Parathyroid adenoma (tissue), 2 donors: ENCODE measurements at regions not wholly inside any gene's neighbourhood (a gene's known extent, or its start where the extent isn't known, plus 50 kb on each side); places are given as distances from the start of the nearest gene placed in this dataset.
"Not testable (repeated sequence)": the region's sequence is repeated elsewhere in the genome, so short reads cannot be mapped to it uniquely, and the experiment has no call there.

Experiments
- H2AFZ ChIP-seq: fragments of 300-600 bp; sonication (generic); one replicate; pipeline ENCODE4 v1.7.0; 2017; ENCODE audit warnings: antibody characterized with exemption, mild to moderate bottlenecking
- H3K27ac ChIP-seq: fragments of 300-600 bp; sonication (generic); one replicate; pipeline ENCODE4 v1.7.0; 2017
- H3K27me3 ChIP-seq: fragments of 300-600 bp; sonication (generic); one replicate; pipeline ENCODE4 v1.7.0; 2017; ENCODE audit warnings: low read length; ENCODE audit not compliant: control insufficient read depth, insufficient read depth
- H3K36me3 ChIP-seq: fragments of 300-600 bp; sonication (generic); one replicate; pipeline ENCODE4 v1.7.0; 2017; ENCODE audit warnings: low read length; ENCODE audit not compliant: control insufficient read depth, insufficient read depth
- H3K4me1 ChIP-seq: fragments of 300-600 bp; sonication (generic); one replicate; pipeline ENCODE4 v1.7.0; 2017; ENCODE audit warnings: control low read depth
- H3K4me2 ChIP-seq: fragments of 300-600 bp; sonication (generic); one replicate; pipeline ENCODE4 v1.7.0; 2017; ENCODE audit warnings: low read length
- H3K4me3 ChIP-seq: fragments of 300-600 bp; sonication (generic); one replicate; pipeline ENCODE4 v1.7.0; 2017; ENCODE audit warnings: low read depth, low read length
- H3K79me2 ChIP-seq: fragments of 300-600 bp; sonication (generic); one replicate; pipeline ENCODE4 v1.7.0; 2017; ENCODE audit warnings: control low read depth
- H3K9ac ChIP-seq: fragments of 300-600 bp; sonication (generic); one replicate; pipeline ENCODE4 v1.7.0; 2017; ENCODE audit warnings: mild to moderate bottlenecking
- H3K9me3 ChIP-seq: fragments of 300-600 bp; sonication (generic); one replicate; pipeline ENCODE4 v1.7.0; 2017; ENCODE audit warnings: low read length; ENCODE audit not compliant: control insufficient read depth
- CTCF ChIP-seq: fragments of 300-600 bp; sonication (generic); IDR thresholded peaks from one replicate; pipeline ENCODE4 v1.7.0; 2017; ENCODE audit warnings: antibody characterized with exemption, mild to moderate bottlenecking
- donor health status: primary hyperparathyroidism.

GRCh38 chr6:120764312-120764711 lies 570.0 kb downstream of the TBC1D32 start:
- H3K4me3 ChIP-seq: no peak overlapping the region
- H3K4me2 ChIP-seq: no peak overlapping the region
- H2AFZ ChIP-seq: no peak overlapping the region
- no peaks in the 10 kb centered on the region for H3K27me3 ChIP-seq
- no peak overlapping the region for H3K27ac ChIP-seq
- no peaks in the 10 kb centered on the region for H3K9me3 ChIP-seq
- no peaks in the 10 kb centered on the region for H3K4me1 ChIP-seq
- H3K9ac ChIP-seq: no peak overlapping the region
- H3K36me3 ChIP-seq: no peaks in the 10 kb centered on the region
- H3K79me2 ChIP-seq: no peaks in the 10 kb centered on the region
- TF ChIP-seq CTCF: no peak

- Histone ChIP-seq H3K36me3 (no peaks in the 10 kb centered on the region), H3K4me1 (no peaks in the 10 kb centered on the region), H2AFZ (no peak overlapping the region), H3K4me2 (no peak overlapping the region), H3K4me3 (no peak overlapping the region), H3K79me2 (no peaks in the 10 kb centered on the region), H3K27me3 (no peaks in the 10 kb centered on the region), H3K27ac (no peak overlapping the region), H3K9me3 (no peaks in the 10 kb centered on the region), H3K9ac (no peak overlapping the region)
- TF ChIP-seq CTCF: no peak
Measured at GRCh38 chr6:120759570-120759969, 574.7 kb downstream of the TBC1D32 start.

DNA sequence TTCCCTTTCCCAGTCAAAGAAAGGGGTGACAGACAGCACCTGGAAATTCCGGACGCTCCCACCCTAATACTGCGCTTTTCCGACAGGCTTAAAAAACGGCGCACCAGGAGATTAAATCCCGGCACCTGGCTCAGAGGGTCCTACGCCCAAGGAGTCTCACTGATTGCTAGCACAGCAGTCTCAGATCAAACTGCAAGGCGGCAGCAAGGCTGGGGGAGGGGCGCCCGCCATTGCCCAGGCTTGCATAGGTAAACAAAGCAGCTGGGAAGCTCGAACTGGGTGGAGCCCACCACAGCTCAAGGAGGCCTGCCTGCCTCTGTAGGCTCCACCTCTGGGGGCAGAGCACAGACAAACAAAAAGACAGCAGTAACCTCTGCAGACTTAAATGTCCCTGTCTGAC lies 585.7 kb downstream of the TBC1D32 start:
- not testable (repeated sequence) for H3K4me3 ChIP-seq, H3K27me3 ChIP-seq, H3K36me3 ChIP-seq, H3K4me2 ChIP-seq, H3K27ac ChIP-seq, H2AFZ ChIP-seq, H3K9ac ChIP-seq, H3K4me1 ChIP-seq, H3K79me2 ChIP-seq, H3K9me3 ChIP-seq

- Histone ChIP-seq H3K9ac (no peak overlapping the region), H3K4me3 (no peak overlapping the region), H2AFZ (no peak overlapping the region), H3K27ac (no peak overlapping the region), H3K4me1 (no peaks in the 10 kb centered on the region), H3K4me2 (no peak overlapping the region), H3K27me3 (no peaks in the 10 kb centered on the region), H3K36me3 (no peaks in the 10 kb centered on the region), H3K9me3 (no peaks in the 10 kb centered on the region), H3K79me2 (no peaks in the 10 kb centered on the region)
- no peak for TF ChIP-seq CTCF
Measured at GRCh38 chr6:120736740-120737139, 597.5 kb downstream of the TBC1D32 start.

GRCh38 chr6:120735641-120736040 lies 598.6 kb downstream of the TBC1D32 start:
- H3K4me3 ChIP-seq: no peak overlapping the region
- no peaks in the 10 kb centered on the region for H3K79me2 ChIP-seq
- no peak overlapping the region for H3K4me2 ChIP-seq
- H3K4me1 ChIP-seq: no peaks in the 10 kb centered on the region
- no peak overlapping the region for H3K27ac ChIP-seq
- no peak for TF ChIP-seq CTCF
- H3K36me3 ChIP-seq: no peaks in the 10 kb centered on the region
- H3K9me3 ChIP-seq: no peaks in the 10 kb centered on the region
- no peak overlapping the region for H2AFZ ChIP-seq
- no peak overlapping the region for H3K9ac ChIP-seq
- H3K27me3 ChIP-seq: no peaks in the 10 kb centered on the region
